HG03064 (cell line): ENCODE measurements at regions not wholly inside any gene's neighbourhood (a gene's known extent, or its start where the extent isn't known, plus 50 kb on each side); places are given as distances from the start of the nearest gene placed in this dataset.

Experiments
- ATAC-seq: cut with Tn5 transposase; IDR thresholded peaks from one replicate; pipeline ENCODE4 v1.9.1; 2021; ENCODE audit warnings: low read depth; ENCODE audit not compliant: unreplicated experiment

DNA sequence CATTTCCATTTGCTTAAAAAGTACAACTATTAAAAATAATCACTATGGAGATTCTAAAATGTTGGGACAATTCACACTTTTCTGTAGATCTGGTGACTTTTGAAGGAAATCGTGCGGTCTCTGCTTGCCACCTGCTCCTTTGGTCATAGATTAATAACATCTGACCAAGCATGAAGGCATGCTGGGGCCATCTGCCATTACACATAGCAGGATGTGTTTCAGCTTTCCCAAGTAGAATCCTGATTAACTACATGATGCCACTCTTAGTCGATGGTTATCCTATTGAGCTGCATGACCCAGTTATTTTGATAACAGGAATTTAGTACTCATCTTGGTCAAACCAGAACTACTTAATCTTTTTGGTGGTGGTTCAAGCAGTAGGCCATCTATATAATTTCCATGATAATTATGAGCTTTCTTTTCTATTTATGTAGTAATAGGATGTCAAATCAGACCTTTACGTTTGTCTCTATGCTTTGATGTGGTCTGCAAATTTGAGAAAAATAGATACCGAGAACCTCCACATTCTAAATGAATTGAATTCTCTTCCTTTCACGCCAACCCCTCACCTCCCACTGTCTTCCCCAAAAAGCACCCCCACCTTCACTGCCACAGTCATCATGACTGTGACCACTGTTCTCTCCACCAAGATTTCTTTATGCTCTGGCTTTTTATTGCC, 158.1 kb downstream of the DIPK2A start:
- no peak for ATAC-seq

DNA sequence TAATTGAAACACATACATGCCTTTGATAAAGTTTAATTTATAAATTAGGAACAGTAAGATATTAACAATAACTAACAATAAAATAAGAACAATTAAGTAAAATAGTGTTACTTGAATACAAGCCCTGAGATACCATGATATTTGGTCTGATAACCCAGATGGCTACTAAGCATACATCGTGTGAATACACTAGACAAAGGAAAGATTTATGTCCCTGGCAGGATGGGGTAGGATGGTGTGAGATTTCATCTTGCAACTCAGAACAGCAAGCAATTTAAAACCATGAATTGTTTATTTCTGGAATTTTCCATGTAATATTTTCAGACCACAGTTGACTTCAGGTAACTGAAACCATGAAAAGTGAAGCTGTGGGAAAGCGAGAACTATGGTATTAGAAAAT, 169.5 kb downstream of the DIPK2A start:
- ATAC-seq, result no peak

DNA sequence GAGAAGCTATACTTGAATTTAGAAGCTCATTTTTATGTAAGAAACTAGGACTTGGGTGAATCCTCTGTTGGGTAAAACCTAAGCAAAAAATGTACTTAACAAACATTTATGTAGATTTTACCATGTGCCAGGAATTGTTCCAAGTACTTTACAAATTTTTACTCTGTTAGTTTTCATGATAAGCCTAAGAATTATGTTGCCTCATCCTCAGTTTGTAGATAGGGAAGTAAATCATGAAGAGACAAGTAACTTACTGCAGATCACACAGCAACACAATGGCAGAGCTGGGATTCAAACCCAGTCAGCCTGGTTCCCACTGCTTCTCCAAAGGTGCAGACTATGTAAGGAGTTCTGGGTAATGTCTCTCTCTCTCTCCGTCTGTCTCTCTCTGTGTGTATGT, 169.9 kb downstream of the DIPK2A start:
- ATAC-seq, result no peak

DNA sequence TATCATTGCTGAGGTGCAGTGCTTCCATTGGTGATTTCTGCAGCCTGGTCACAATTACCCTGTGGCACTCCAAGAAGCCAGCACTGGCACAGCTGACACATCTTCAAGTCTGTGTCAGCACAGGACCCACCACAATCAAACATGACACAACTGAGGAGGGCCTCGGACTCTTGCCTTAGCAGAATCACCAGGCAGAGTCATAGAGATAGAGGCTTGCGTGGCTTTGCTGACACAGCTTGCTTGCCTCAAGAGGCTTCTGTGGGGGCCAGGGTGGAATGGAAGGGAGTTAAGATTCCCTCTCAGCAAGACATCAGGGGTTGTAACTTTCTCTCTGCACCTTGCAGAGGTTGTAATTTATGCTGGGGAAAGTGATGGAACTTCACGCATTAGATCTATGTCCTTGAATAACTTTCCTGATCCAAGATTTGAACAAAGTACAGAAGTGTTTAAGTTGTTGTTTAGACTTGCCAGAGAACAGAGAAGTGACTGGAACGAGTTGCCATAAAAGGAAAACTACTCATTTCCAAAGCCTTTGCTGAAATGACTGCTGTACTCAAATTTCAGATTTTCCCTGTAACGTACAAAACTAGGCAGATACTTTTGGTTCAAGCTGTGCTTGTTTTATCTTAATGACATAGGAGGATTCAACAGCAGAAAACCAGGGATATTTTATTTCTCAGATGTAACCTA, 170.7 kb downstream of the DIPK2A start:
- no peak for ATAC-seq

DNA sequence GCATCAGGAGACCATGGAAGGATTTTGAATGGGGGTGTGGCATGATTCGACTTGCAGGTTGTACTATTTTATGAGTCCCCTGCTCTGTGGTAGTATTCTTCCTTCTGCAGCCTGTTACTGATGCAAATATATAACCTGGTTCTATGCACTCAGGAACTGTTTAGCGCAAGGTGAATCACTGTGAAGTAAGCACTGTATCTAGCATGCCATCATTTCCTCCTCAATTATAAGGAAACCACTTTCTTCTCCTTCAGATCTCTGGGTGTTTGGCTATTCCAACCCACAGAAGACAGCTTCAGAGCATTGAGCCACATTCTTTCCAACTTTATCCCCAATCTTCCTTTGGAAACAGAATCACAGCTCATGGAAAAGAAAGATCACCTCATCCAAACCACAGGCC, 176.7 kb downstream of the DIPK2A start:
- no peak for ATAC-seq

DNA sequence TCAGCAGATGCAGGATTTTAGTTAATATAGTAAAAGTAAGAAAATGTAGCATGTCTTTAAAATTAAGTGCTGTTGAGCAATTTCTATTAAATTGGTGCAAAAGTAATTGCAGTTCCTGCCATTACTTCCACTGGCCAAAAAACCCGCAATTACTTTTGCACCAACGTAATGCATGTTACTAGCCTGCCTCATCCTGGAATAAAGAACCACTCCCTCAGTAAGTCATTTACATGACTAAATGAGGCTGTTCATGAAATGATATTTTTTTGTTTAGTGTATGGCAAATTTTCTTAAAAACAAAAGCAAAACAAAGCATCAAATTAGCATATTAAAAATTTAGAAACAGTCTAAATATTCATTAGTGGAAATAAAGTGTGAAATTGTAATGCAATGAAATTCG, 180.4 kb downstream of the DIPK2A start:
- no peak for ATAC-seq

DNA sequence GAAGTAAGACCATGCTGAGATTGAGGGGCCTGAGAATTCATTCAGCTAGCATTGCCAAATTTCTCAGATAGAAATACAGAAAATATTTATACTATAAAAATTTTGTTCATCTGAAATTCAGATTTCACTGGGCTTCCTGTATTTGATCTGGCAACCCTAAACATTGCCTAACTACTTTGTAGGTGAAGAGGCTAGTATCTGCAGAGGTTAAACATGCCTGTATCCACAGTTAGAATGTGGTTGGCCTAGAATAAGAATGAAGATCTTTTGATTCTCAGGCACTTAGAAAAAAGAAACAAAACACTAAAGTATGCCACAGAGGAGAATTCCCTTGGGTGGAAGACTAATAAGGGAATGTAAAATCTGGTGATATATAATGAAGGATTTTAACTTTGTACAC, 189.0 kb downstream of the DIPK2A start:
- ATAC-seq, result no peak

DNA sequence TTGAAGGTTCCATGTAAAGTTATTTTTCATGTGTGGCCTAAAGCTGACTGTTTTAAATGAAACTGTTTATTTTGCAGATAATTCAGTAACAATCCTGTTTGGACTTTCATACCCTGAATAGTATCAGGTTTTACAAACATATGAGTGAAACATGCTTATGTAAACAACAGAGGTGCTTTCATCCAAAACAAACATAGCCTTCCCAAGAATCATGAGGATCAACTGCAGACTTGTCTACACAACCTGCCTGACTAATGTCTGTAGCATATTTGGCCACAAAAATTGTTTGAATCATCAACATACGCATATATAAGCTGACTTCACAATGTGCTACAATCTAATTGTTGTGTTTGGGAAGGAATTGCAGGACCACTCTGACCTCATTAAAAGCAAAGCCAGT, 190.4 kb downstream of the DIPK2A start:
- no peak for ATAC-seq

DNA sequence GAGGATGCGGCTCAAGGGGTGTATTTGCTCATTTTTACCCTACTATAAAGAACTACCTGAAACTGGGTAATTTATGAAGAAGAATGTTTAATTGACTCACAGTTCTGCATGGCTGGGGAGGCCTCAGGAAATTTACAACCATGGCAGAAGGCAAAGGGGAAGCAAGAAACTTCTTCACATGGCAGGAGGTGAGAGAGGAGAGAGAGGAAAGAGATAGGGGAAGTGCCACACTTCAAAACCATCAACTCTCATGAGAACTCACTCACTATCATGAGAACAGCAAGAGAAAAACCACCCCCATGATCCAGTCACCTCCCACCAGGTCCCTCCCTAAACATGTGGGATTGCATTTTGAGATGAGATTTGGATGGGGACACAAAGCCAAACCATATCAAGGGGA, 192.7 kb downstream of the DIPK2A start:
- ATAC-seq, result no peak

DNA sequence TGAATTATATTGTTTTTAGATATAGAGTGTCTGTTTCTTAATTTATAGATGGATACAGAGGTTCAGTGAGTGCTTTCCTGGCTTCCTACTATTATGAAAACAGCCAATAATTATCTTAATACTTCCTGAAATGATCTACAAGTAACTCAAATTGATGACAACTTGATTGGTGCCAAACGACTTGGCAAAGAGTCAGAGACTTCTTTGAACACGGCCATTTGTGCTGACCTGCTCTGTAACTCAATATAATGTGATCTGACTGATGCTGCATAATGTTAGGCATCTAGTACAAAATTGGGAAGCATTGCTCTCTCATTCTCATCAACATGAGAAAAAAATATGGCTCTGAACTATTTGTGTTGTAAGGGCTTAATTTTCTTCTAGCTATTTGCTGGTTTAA, 193.9 kb downstream of the DIPK2A start:
- ATAC-seq, result no peak

DNA sequence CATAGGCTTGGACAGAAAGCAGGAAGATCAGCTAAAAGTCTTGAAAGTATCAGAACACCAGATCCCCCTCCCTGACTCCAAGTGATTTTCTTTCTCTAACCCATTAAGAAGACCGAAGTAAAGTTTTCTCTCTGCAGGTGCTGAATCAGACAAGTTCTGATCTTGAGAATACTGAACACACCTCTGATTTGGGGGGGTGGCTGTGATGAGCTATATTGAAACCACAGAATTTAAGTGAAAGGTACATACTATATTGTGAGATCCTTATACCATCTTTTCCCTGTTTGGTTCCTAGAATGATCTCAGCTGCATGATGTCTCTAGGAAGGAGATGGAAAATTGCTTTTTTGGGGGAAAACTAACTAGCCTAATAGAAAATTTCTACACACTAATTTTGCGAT, 196.0 kb downstream of the DIPK2A start:
- ATAC-seq, result no peak

DNA sequence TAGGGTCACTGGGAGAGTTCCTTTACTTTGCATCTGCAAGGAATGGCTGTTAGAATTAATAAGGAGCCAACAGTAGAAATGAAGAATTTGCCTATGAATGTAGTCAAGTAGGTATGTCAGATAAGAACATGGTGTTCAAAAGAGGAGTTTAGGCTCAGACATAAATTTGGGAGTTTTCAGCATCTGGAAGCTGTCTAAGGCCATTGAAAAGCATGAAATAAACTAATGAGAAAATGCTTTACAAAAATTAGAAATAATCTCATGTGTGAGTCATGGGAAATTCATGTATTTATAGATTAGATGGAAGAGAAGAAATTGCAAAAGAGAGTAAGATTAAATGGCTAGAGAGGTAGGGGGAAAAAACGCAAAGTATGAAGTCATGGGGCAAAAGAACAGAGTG, 201.9 kb downstream of the DIPK2A start:
- ATAC-seq, result no peak

DNA sequence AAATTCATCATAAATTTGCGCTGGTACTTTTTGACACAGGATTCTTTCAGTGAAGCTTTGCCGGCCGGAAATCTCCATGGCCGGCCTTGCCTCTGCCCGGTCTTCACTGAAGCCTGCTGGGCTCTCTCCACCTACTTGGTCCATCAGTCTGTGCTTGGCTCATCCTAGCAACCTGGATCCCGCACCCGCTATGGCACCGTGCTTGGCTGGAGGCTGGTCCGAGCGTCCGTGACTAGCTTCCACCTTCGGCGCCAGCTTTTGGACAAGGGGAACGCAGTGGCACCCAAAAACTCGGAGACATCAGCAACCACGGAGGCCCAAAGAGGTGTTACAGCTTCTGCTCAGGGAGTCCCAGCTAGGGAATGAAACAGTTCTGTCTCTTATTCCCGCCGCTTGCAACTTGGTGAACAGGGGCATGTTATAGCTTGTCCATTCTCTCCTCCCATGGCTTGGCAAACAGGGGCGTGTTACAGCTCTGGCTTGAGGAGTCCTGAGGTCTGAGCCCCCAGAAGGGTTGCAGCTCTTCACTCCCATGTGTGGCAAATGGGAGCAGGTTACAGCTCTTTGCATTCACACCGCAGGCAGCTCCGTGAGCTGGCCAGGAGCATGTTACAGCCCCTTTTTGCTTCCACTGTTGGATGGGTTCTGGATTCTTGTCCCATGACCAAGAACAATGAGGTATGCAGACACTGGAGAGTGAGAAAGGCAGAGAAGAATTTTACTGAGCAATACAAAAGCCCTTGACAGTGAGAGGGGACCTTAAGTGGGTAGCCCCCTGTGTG, 204.2 kb downstream of the DIPK2A start:
- no peak for ATAC-seq

DNA sequence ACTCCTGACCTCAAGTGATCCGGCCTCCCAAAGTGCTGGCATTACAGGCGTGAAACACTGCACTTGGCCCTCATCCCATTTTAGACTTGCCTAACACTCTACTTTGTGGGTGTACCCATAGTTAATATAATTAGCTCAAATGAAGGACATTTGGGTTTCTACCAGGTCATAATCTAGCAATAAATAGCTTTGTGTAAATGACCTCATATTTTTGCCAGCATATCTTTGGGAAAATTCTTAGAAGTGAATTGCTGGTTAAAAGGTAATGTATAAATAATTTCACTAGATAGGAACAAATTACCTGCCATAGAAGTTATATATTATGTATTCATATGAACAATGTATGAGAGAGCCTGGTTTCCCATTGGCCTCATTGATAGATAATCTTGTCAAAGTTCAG, 206.0 kb downstream of the DIPK2A start:
- no peak for ATAC-seq

DNA sequence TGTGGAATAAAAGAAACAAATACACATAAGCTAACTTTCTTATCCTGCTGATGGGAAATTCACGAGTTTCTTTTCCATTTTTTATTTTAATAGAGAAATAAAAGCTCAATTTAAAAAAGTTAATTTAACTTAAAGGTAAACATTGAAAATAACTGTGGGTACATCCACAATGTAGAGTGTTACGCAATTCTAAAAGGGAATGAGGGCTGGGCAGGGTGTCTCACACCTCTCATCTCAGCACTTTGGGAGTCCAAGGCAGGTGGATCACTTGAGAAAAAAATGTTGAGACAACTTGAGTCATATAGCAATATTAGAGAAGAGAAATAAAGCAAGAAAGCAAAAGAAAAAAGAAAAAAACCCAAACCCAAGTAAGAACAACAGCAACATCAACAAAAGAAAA, 207.0 kb downstream of the DIPK2A start:
- no peak for ATAC-seq

DNA sequence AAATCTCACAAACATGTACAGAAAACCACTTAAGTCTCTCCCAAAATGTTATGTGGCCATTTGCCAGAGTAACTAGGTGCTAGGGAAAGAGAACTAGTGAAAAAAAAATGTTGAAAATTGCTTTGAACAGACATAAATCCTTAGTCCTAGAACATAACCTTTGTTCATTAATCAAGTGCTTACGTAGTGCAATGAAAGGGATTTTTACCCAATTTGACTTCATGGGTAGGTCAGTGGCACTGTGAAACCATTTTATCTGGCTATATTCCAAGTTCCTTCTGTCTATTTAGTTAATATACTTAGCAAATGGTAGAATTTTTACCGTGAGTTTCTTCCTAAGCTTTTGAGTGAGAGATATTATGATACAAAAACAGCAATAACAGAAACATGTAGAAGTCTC, 209.4 kb downstream of the DIPK2A start:
- ATAC-seq, result no peak

DNA sequence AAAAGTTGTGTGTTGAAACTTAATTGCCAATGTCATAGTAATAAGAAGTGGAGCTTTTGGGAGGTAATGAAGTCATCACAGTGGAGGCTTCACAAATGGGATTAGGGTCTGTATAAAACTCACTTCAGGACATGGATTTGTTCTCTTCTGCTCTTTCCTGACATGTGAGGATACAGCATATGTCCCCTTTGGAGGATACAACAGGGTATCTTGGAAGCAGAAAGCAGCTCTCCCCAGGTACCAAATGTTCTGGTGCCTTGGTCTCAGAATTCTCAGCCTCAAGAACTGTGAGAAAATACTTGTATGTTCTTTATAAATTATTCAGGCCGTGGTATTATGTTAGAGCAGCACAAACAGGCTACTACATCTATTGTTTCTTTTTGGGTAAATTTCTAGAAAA, 210.9 kb downstream of the DIPK2A start:
- no peak for ATAC-seq

DNA sequence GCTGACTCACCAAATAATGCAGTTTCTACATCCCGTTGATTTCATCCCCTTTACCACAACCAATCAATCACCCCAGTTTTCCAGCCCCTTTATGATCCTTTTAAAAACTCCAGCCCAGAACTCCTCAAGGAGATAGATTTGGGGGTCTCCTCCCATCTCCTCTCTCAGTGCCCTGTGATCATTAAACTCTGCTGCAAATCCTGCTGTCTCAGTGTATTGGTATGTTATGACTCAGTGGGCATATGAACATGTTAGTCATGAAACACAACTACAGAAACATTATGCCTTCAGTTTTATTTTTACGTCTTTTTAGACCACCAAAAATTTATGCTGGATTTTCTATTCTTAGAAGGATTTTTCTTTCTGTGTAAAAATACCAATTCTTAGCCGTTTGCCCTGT, 213.7 kb downstream of the DIPK2A start:
- no peak for ATAC-seq

DNA sequence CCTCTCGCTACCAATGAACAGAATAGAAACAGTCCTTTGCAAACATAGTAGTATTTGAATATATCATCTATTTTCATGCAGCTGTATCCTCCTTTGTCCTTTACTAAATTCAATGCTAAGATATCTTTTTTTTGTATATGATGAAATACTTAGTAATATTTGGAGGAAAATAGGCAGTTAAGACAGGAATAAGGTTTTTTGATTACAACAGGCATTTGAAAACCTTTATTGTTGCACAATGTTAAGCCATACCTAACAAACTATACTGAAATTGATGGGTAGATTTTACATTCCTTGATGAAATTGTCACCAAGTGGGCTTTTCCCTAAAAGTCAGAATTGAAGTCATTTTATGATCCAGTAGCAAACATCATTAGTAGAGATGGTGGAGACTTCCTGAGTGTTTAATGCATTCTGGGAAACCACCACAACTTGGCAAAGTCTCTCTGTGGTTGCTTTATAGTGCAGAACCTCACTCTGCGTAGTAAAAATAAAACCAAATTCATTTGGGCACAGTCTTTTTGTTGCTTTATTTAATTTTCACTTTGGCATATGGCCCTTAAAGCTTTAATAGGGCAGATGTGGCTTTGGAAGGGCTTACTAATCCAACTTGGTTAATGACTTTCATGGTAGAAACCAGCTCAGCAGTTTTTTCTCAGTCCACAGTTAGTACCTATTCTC, 216.0 kb downstream of the DIPK2A start:
- ATAC-seq, result no peak

DNA sequence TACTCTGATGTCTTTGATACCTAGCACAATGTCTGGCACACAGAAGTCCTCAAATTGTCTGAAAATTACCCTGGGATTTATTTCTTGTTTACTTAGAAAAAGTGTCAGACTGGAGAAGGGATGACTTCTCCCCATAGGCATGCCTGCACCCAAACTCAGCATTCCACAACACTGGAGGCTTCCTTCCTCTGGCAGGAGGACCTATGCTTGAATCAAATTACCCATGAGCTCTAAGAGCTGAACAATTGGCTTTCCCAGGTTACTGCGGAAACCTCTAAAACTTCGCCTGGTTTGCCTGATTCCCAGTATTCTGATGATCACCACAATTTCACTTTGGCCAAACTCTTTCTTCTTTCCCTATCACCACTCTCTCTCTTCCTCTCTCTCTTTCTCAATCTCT, 217.4 kb downstream of the DIPK2A start:
- ATAC-seq, result no peak

DNA sequence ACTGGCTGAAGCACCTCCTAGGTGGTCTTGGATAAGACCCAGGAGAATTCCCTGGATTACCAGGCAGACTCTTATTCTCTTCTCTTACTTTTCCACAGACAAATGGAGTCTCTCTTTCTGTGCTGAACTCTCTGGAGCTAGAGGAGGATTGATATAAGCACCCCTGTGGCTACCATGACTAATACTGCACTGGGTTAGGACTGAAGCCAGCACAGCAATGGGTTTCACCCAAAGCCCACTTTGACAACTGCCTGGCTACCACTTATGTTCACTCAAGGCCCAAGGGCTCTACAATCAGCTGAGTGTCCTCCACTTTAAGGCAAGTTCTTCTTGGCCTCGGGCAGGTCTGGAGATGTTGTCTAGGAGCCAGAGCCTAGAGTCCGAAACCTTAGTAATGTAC, 225.5 kb downstream of the DIPK2A start:
- no peak for ATAC-seq
